ENCODE measurements at regions not wholly inside any gene's neighbourhood (a gene's known extent, or its start where the extent isn't known, plus 50 kb on each side); places are given as distances from the start of the nearest gene placed in this dataset.

DNA sequence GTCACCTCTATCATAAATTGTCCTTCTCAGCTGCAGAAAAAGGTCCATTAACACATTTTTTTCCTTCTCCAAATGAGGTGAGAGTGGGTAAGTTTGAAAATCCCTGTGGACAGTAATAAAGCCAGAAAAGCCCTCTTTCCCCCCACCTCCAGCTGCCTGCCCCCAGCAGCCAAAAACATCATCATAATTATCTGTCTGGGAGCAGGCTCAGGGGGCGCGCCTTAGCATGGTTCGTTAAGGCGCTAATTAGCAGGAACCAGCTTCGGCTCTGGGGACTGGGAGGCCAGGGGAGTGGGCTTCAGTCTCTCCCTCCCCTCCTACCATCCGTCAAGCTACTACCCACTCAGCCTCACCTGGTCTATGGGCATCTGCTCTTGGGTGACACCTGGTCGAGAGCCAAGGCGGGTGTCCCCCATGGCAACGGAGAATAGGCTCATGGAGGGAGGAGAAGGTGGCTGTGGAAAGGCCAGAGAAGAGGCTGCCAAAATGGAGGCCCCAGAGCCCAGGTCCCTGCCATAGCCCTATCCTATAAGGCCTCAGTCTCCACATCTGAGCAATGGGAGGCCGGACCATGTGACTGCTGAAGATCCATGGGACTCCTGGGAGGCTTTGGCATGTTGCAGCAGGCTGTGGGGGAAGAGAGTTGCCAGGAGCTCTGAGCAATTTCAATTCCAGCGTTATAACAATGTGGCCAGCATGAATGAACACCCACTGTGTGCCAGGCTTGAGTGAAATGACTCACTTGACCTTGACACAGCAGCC is 140.1 kb upstream of the LINGO1 start:
- ChIA-PET POLR2A (no interaction called here), CTCF (ENCODE audit: low intra/inter-chr PET ratio, low total read pairs) (no interaction called here)
- Histone ChIP-seq H3K9me3 (ENCODE audit: low read length) (no peaks in the 10 kb centered on the region), H4K20me1 (ENCODE audit: insufficient read depth, low read length) (no peaks in the 10 kb centered on the region), H3K4me1 (ENCODE audit: insufficient read depth, low read length) (no peaks in the 10 kb centered on the region), H3K27ac (ENCODE audit: extremely low read length, insufficient read depth, low read length) (no peak overlapping the region), H3K4me2 (ENCODE audit: low read depth, low read length) (no peak overlapping the region), H3K9ac (ENCODE audit: insufficient read depth, low read depth, low read length) (no peak overlapping the region), H3K36me3 (replicated peaks in 1 of 2; ENCODE audit: control insufficient read depth in 1 of 2, insufficient read depth in 2 of 2, low read length in 2 of 2) (no peaks in the 10 kb centered on the region), H3K4me3 (replicated peaks in 1 of 3; ENCODE audit: insufficient read depth in 1 of 3, low read depth in 2 of 3, low read length in 3 of 3) (no peak overlapping the region), H3K27me3 (ENCODE audit: control insufficient read depth in 1 of 2, insufficient read depth in 2 of 2, low read length in 2 of 2) (peaks cover 4 to 5% of the 10 kb centered on the region in 2 experiments; a peak in 3 of 5 replicates), H2AFZ (ENCODE audit: low read length) (no peak overlapping the region), H3K79me2 (ENCODE audit: insufficient read depth, low read length) (no peaks in the 10 kb centered on the region)
- intact Hi-C loops (cut with micrococcal nuclease; ENCODE audit: unreplicated experiment), result no loop called here
- FAIRE-seq (no peak), DNase-seq (ENCODE audit: low spot score) (no peak), ATAC-seq (no peak)
- no TSS peak for BruUV-seq (replicated peaks)
- in situ Hi-C loops (cut with HindIII; ENCODE audit: extremely low pct_ligation_motif_present, low pct_unique_long_range_greater_than_20kb), result no loop called here
- TF ChIP-seq ZNF567 (CRISPR knock-in tag; IDR thresholded peaks at IDR 0.05; ENCODE audit: borderline replicate concordance) (no peak), NCOR1 (IDR thresholded peaks at IDR 0.05; ENCODE audit: borderline replicate concordance, low read length) (no peak), ZNF207 (IDR thresholded peaks at IDR 0.05; ENCODE audit: borderline replicate concordance) (no peak), ZNF629 (CRISPR knock-in tag; conservative IDR thresholded peaks at IDR 0.05) (peak; percentile 62)
- 32% methylated on average over 10 of the region's 11 CpGs for WGBS (ENCODE audit: low lambda C conversion rate)

DNA sequence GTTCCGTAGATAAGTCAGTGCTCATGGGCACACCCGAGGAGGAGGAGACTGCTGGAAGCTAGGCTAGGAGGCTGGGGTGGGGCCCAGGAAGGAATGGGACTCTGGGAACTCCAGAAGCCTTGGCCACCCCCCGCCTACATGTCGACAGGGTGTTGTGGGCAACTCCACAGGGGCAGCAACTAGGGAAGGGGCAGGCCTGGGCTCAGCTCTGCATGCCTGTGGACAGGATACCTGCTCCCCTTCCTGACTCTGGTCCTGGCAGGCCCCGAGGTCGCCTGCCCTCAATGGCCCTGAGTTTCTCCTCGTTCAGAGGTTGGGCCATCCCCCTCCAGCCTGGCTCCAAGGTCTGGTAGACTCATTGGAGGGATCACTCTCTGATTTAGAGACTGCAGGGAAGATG is 138.9 kb upstream of the LINGO1 start:
- H4K20me1 ChIP-seq (ENCODE audit: insufficient read depth, low read length), result no peaks in the 10 kb centered on the region
- intact Hi-C loops (cut with micrococcal nuclease; ENCODE audit: unreplicated experiment) (no loop called here), in situ Hi-C loops (cut with HindIII; ENCODE audit: extremely low pct_ligation_motif_present, low pct_unique_long_range_greater_than_20kb) (no loop called here)
- ChIA-PET CTCF (ENCODE audit: low intra/inter-chr PET ratio, low total read pairs) (no interaction called here), POLR2A (no interaction called here)
- no peak overlapping the region for H3K4me3 ChIP-seq (replicated peaks in 1 of 3; ENCODE audit: insufficient read depth in 1 of 3, low read depth in 2 of 3, low read length in 3 of 3)
- 0% methylated on average over 2 of the region's 7 CpGs for WGBS (ENCODE audit: low lambda C conversion rate)
- ATAC-seq, result no peak
- H2AFZ ChIP-seq (ENCODE audit: low read length), result no peak overlapping the region
- BruUV-seq (replicated peaks), result no TSS peak
- H3K4me1 ChIP-seq (ENCODE audit: insufficient read depth, low read length), result no peaks in the 10 kb centered on the region
- H3K27me3 ChIP-seq (ENCODE audit: control insufficient read depth in 1 of 2, insufficient read depth in 2 of 2, low read length in 2 of 2), result peaks cover 4 to 5% of the 10 kb centered on the region in 2 experiments; a peak in 3 of 5 replicates
- no peak overlapping the region for H3K27ac ChIP-seq (ENCODE audit: extremely low read length, insufficient read depth, low read length)
- H3K4me2 ChIP-seq (ENCODE audit: low read depth, low read length), result no peak overlapping the region
- H3K9ac ChIP-seq (ENCODE audit: insufficient read depth, low read depth, low read length), result no peak overlapping the region
- no peaks in the 10 kb centered on the region for H3K9me3 ChIP-seq (ENCODE audit: low read length)
- TF ChIP-seq, protein P1, sequence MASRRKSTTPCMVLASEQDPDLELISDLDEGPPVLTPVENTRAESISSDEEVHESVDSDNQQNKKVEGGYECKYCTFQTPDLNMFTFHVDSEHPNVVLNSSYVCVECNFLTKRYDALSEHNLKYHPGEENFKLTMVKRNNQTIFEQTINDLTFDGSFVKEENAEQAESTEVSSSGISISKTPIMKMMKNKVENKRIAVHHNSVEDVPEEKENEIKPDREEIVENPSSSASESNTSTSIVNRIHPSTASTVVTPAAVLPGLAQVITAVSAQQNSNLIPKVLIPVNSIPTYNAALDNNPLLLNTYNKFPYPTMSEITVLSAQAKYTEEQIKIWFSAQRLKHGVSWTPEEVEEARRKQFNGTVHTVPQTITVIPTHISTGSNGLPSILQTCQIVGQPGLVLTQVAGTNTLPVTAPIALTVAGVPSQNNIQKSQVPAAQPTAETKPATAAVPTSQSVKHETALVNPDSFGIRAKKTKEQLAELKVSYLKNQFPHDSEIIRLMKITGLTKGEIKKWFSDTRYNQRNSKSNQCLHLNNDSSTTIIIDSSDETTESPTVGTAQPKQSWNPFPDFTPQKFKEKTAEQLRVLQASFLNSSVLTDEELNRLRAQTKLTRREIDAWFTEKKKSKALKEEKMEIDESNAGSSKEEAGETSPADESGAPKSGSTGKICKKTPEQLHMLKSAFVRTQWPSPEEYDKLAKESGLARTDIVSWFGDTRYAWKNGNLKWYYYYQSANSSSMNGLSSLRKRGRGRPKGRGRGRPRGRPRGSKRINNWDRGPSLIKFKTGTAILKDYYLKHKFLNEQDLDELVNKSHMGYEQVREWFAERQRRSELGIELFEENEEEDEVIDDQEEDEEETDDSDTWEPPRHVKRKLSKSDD (CRISPR knock-in tag; IDR thresholded peaks at IDR 0.05; ENCODE audit: low read depth), result no peak
- no peak for TF ChIP-seq HOXA7 (CRISPR knock-in tag; IDR thresholded peaks at IDR 0.05)
- TF ChIP-seq KMT2A (CRISPR knock-in tag; IDR thresholded peaks at IDR 0.05), result no peak
- TF ChIP-seq NR2C2 (CRISPR knock-in tag; IDR thresholded peaks at IDR 0.05; ENCODE audit: borderline replicate concordance), result no peak
- TF ChIP-seq KLF13 (CRISPR knock-in tag; IDR thresholded peaks at IDR 0.05), result no peak
- no peak for TF ChIP-seq MAFF (IDR thresholded peaks at IDR 0.05; ENCODE audit: low read depth, low read length)
- TF ChIP-seq NR2F2 (IDR thresholded peaks at IDR 0.05; ENCODE audit: borderline replicate concordance, low read depth), result no peak
- no peak for TF ChIP-seq ZNF496 (CRISPR knock-in tag; IDR thresholded peaks at IDR 0.05; ENCODE audit: insufficient replicate concordance)
- no peaks in the 10 kb centered on the region for H3K79me2 ChIP-seq (ENCODE audit: insufficient read depth, low read length)
- no peak for FAIRE-seq
- DNase-seq (ENCODE audit: low spot score), result no peak
- H3K36me3 ChIP-seq (replicated peaks in 1 of 2; ENCODE audit: control insufficient read depth in 1 of 2, insufficient read depth in 2 of 2, low read length in 2 of 2), result no peaks in the 10 kb centered on the region
